HepG2 (cell line): ENCODE measurements at regions not wholly inside any gene's neighbourhood (a gene's known extent, or its start where the extent isn't known, plus 50 kb on each side); places are given as distances from the start of the nearest gene placed in this dataset.

Experiments used
- ATAC-seq: fragments of 200-7000 bp; cut with Tn5 transposase; 3 replicates; pipeline ENCODE4 v1.9.1; 2020; ENCODE audit warnings: mild to moderate bottlenecking, moderate library complexity
- BruUV-seq: library from RNA; stranded (reverse); fragments of 400-500 nt; replicated peaks from 2 replicates; lab custom pipeline; 2021; lab: Mats Ljungman, UMichigan
- CTCF ChIA-PET: fragments of 300-600 bp; formaldehyde crosslinking; extraction: SDS; loops from one replicate; lab custom pipeline; 2021; ENCODE audit warnings: low total read pairs, inconsistent platforms, low intra/inter-chr PET ratio; lab: Yijun Ruan, JAX
- POLR2A ChIA-PET: fragments of 350-600 bp; sonication (Branson Sonifier 250); formaldehyde crosslinking; loops from one replicate; lab custom pipeline; 2020; ENCODE audit warnings: antibody characterized with exemption, inconsistent platforms; lab: Yijun Ruan, JAX
- DNase-seq: peaks from one replicate; pipeline ENCODE4 v3.0.0-alpha.2; 2015; ENCODE audit warnings: low spot score
- FAIRE-seq: peaks from 3 replicates; lab custom pipeline; 2011; peaks lifted over from hg19 to GRCh38; lab: Jason Lieb, UNC
- H2AFZ ChIP-seq: one replicate; pipeline ENCODE4 v1.6.1; 2011; ENCODE audit warnings: low read length, inconsistent platforms
- H3K27ac ChIP-seq: fragments of 300-600 bp; 3 replicates; pipeline ENCODE4 v1.8.0; 2011; ENCODE audit warnings: mixed run types, mild to moderate bottlenecking, mixed read lengths, low read length, inconsistent platforms; ENCODE audit not compliant: insufficient read depth; ENCODE audit errors: extremely low read length
- H3K27me3 ChIP-seq, 2 experiments: fragments of 200-600 bp in 1 of 2; 2 replicates in 1 of 2; 3 replicates in 1 of 2; pipeline versions ENCODE4 v1.6.0 to v1.8.0; 2011; ENCODE audit warnings: low read length in 2 of 2, mild to moderate bottlenecking in 2 of 2, moderate library complexity in 2 of 2, inconsistent platforms in 1 of 2; ENCODE audit not compliant: insufficient read depth in 2 of 2, control insufficient read depth in 1 of 2
- H3K36me3 ChIP-seq, 2 experiments: fragments of 200-600 bp in 1 of 2; replicated peaks in 1 of 2; 2 replicates in 1 of 2; 3 replicates in 1 of 2; pipeline versions ENCODE4 v1.5.1 to v1.8.0; 2011; ENCODE audit warnings: low read length in 2 of 2, inconsistent platforms in 1 of 2; ENCODE audit not compliant: insufficient read depth in 2 of 2, control insufficient read depth in 1 of 2
- H3K4me1 ChIP-seq: 2 replicates; pipeline ENCODE4 v1.5.1; 2012; ENCODE audit warnings: low read length, inconsistent platforms; ENCODE audit not compliant: insufficient read depth
- H3K4me2 ChIP-seq: 2 replicates; pipeline ENCODE4 v1.6.0; 2011; ENCODE audit warnings: low read depth, low read length, inconsistent platforms
- H3K4me3 ChIP-seq, 3 experiments: fragments of 200-600 bp in 1 of 3; sonication (generic), shearing (Covaris generic) in 1 of 3; replicated peaks in 1 of 3; 2 replicates each; pipeline ENCODE4 v1.5.1; 2011 to 2016; ENCODE audit warnings: low read length in 3 of 3, inconsistent platforms in 2 of 3, low read depth in 2 of 3, mild to moderate bottlenecking in 2 of 3, control low read depth in 1 of 3, mixed read lengths in 1 of 3; ENCODE audit not compliant: insufficient read depth in 1 of 3
- H3K79me2 ChIP-seq: one replicate; pipeline ENCODE4 v1.6.1; 2011; ENCODE audit warnings: low read length, inconsistent platforms; ENCODE audit not compliant: insufficient read depth
- H3K9ac ChIP-seq: 2 replicates; pipeline ENCODE4 v1.6.0; 2011; ENCODE audit warnings: mild to moderate bottlenecking, low read depth, low read length, inconsistent platforms; ENCODE audit not compliant: insufficient read depth
- H3K9me3 ChIP-seq: 2 replicates; pipeline ENCODE4 v1.5.1; 2012; ENCODE audit warnings: mild to moderate bottlenecking, low read length
- H4K20me1 ChIP-seq: 2 replicates; pipeline ENCODE4 v1.6.0; 2011; ENCODE audit warnings: inconsistent platforms, mild to moderate bottlenecking, low read length, moderate library complexity; ENCODE audit not compliant: insufficient read depth
- ATF1 ChIP-seq: IDR thresholded peaks from 2 replicates; pipeline ENCODE4 v1.6.1; 2016; ENCODE audit warnings: mild to moderate bottlenecking, control low read depth
- CCDC6 ChIP-seq: sonication (generic); formaldehyde crosslinking; IDR thresholded peaks from 2 replicates; pipeline ENCODE4 v1.8.1; 2022; ENCODE audit warnings: mild to moderate bottlenecking, missing genetic modification reagents, moderate library complexity
- CSRNP1 ChIP-seq: sonication (generic); formaldehyde crosslinking; IDR thresholded peaks from 2 replicates; pipeline ENCODE4 v1.8.1; 2023; ENCODE audit warnings: mild to moderate bottlenecking, missing genetic modification reagents
- DDIT3 ChIP-seq: sonication (generic); formaldehyde crosslinking; IDR thresholded peaks from 2 replicates; pipeline ENCODE4 v1.4.0; 2020; ENCODE audit warnings: mild to moderate bottlenecking, missing genetic modification reagents
- KDM1A ChIP-seq: IDR thresholded peaks from 2 replicates; pipeline ENCODE4 v1.6.1; 2016; ENCODE audit warnings: missing compliant biosample characterization
- MAFF ChIP-seq: IDR thresholded peaks from 2 replicates; pipeline ENCODE4 v1.6.1; 2011; ENCODE audit warnings: low read depth, low read length, improper control_type of control experiment
- MTF2 ChIP-seq: sonication (generic); formaldehyde crosslinking; IDR thresholded peaks from 2 replicates; pipeline ENCODE4 v1.5.0; 2020; ENCODE audit warnings: missing genetic modification reagents, borderline replicate concordance
- MYPOP ChIP-seq: sonication (generic); formaldehyde crosslinking; IDR thresholded peaks from 2 replicates; pipeline ENCODE4 v1.8.1; 2023; ENCODE audit warnings: mild to moderate bottlenecking, moderate library complexity, missing genetic modification reagents
- NR2F1 ChIP-seq, 2 experiments: fragments of 450-650 bp in 1 of 2; formaldehyde crosslinking in 1 of 2; IDR thresholded peaks; 2 replicates each; pipeline versions ENCODE4 v1.5.0 to v1.6.1; 2016 to 2020; ENCODE audit warnings: mild to moderate bottlenecking in 1 of 2, missing compliant biosample characterization in 1 of 2, missing genetic modification reagents in 1 of 2, moderate library complexity in 1 of 2
- PATZ1 ChIP-seq: sonication (generic); formaldehyde crosslinking; IDR thresholded peaks from 2 replicates; pipeline ENCODE4 v1.4.0; 2020; ENCODE audit warnings: missing genetic modification reagents
- SP4 ChIP-seq: sonication (generic); formaldehyde crosslinking; IDR thresholded peaks from 2 replicates; pipeline ENCODE4 v1.8.1; 2023; ENCODE audit warnings: mild to moderate bottlenecking, missing genetic modification reagents
- YEATS2 ChIP-seq: sonication (generic); formaldehyde crosslinking; IDR thresholded peaks from 2 replicates; pipeline ENCODE4 v1.4.0; 2020; ENCODE audit warnings: missing genetic modification reagents, borderline replicate concordance
- ZEB1 ChIP-seq: IDR thresholded peaks from 2 replicates; pipeline ENCODE4 v1.6.1; 2012; ENCODE audit warnings: mild to moderate bottlenecking, low read depth, inconsistent platforms; ENCODE audit not compliant: insufficient replicate concordance
- ZFP1 ChIP-seq: IDR thresholded peaks from 2 replicates; pipeline ENCODE4 v1.6.1; 2016
- ZNF296 ChIP-seq: sonication (generic); formaldehyde crosslinking; conservative IDR thresholded peaks from 2 replicates; pipeline ENCODE4 v1.5.0; 2020; ENCODE audit warnings: mild to moderate bottlenecking, missing genetic modification reagents
- ZNF580 ChIP-seq: IDR thresholded peaks from 2 replicates; pipeline ENCODE4 v1.6.1; 2016; ENCODE audit warnings: low read depth, borderline replicate concordance
- ZNF691 ChIP-seq: sonication (generic); formaldehyde crosslinking; IDR thresholded peaks from 2 replicates; pipeline ENCODE4 v1.4.0; 2020; ENCODE audit warnings: missing genetic modification reagents, low read depth, mild to moderate bottlenecking, borderline replicate concordance
- ZNF891 ChIP-seq: sonication (generic); formaldehyde crosslinking; IDR thresholded peaks from 2 replicates; pipeline ENCODE4 v1.5.0; 2020; ENCODE audit warnings: mild to moderate bottlenecking, missing genetic modification reagents
- WGBS: methylation state at CpG from one replicate; pipeline ENCODE4 v1.1.6; 2017; ENCODE audit warnings: low lambda C conversion rate; 5-methylcytosine and 5-hydroxymethylcytosine counted together
- in situ Hi-C: cut with HindIII; loops from 2 replicates; pipeline ENCODE4 v1.10.0; 2017; ENCODE audit warnings: low pct_unique_long_range_greater_than_20kb; ENCODE audit not compliant: extremely low pct_ligation_motif_present
- intact Hi-C: fragments of 100-400 bp; cut with micrococcal nuclease; formaldehyde crosslinking; loops from one replicate; pipeline ENCODE4 v1.10.0; 2022; ENCODE audit not compliant: unreplicated experiment

- no peaks in the 10 kb centered on the region for H3K36me3 ChIP-seq
- H3K27me3 ChIP-seq = no peaks in the 10 kb centered on the region
- peak; percentile 71 for ATAC-seq
- TF ChIP-seq CCDC6 (CRISPR knock-in tag) (no peak), DDIT3 (CRISPR knock-in tag) (no peak), ZNF580 (CRISPR knock-in tag) (no peak), MYPOP (CRISPR knock-in tag) (no peak), ZNF296 (CRISPR knock-in tag) (no peak), KDM1A (CRISPR knock-in tag) (no peak), ZNF891 (CRISPR knock-in tag) (no peak), SP4 (CRISPR knock-in tag) (no peak), ATF1 (CRISPR knock-in tag) (no peak), MTF2 (no peak), ZFP1 (no peak), ZNF691 (CRISPR knock-in tag) (no peak), MAFF (no peak), NR2F1 (CRISPR knock-in tag; IDR thresholded peaks at IDR 0.05) (no peak), PATZ1 (CRISPR knock-in tag) (no peak), CSRNP1 (CRISPR knock-in tag) (no peak), ZEB1 (no peak), YEATS2 (CRISPR knock-in tag) (no peak)
- TF ChIP-seq, all 625 proteins: peak for 0
- in situ Hi-C loops (no loop called here), intact Hi-C loops (no loop called here)
- Histone ChIP-seq H3K4me1 (no peaks in the 10 kb centered on the region), H3K4me3 (no peak overlapping the region), H4K20me1 (no peaks in the 10 kb centered on the region), H3K4me2 (no peak overlapping the region), H3K9me3 (no peaks in the 10 kb centered on the region), H3K9ac (no peak overlapping the region), H3K79me2 (no peaks in the 10 kb centered on the region), H2AFZ (no peak overlapping the region), H3K27ac (no peak overlapping the region)
- no TSS peak for BruUV-seq
- DNase-seq = no peak
- no peak for FAIRE-seq
- WGBS = 0% methylated on average over 3 of the region's 3 CpGs
- CTCF ChIA-PET = no interaction called here
- POLR2A ChIA-PET = no interaction called here
These were observed 296.6 kb upstream of the NETO1 start for GRCh38 chr18:73164430-73164829.
